ENCODE measurements at regions not wholly inside any gene's neighbourhood (a gene's known extent, or its start where the extent isn't known, plus 50 kb on each side); places are given as distances from the start of the nearest gene placed in this dataset.

GRCh38 chr12:93102312-93102711 lies 173.2 kb upstream of the EEA1 start:
- no peak for TF ChIP-seq CTCF (IDR thresholded peaks at IDR 0.05 in 8 of 11, conservative IDR thresholded peaks at IDR 0.05 in 3 of 11)
- no peak for TF ChIP-seq POLR2AphosphoS5 (IDR thresholded peaks at IDR 0.05)
- TF ChIP-seq POLR2A (IDR thresholded peaks at IDR 0.05), result no peak
- intact Hi-C loops (cut with DNase I; ENCODE audit: low total_unique reads), result no loop called here
- no peak for DNase-seq
- 28 to 74% (median 54%) methylated on average over 1 of the region's 1 CpG for WGBS, 5 donors
- Histone ChIP-seq H3K27ac (no peak overlapping the region), H3K36me3 (no peaks in the 10 kb centered on the region), H3K27me3 (replicated peaks in 1 of 7) (no peaks in the 10 kb centered on the region), H3K9me3 (no peaks in the 10 kb centered on the region), H3K4me1 (peaks cover 0 to 14% (median 0%) of the 10 kb centered on the region in 6 donors), H3K4me3 (no peak overlapping the region)

GRCh38 chr12:93102744-93103143 lies 173.6 kb upstream of the EEA1 start:
- H3K27me3 ChIP-seq (replicated peaks in 1 of 7), result no peaks in the 10 kb centered on the region
- intact Hi-C loops (cut with DNase I; ENCODE audit: low total_unique reads), result no loop called here
- DNase-seq, result no peak
- H3K4me1 ChIP-seq, result peaks cover 0 to 9% (median 0%) of the 10 kb centered on the region in 6 donors
- no peak overlapping the region for H3K27ac ChIP-seq
- TF ChIP-seq CTCF (IDR thresholded peaks at IDR 0.05 in 8 of 11, conservative IDR thresholded peaks at IDR 0.05 in 3 of 11) (no peak), POLR2AphosphoS5 (IDR thresholded peaks at IDR 0.05) (no peak), POLR2A (IDR thresholded peaks at IDR 0.05) (no peak)
- no peaks in the 10 kb centered on the region for H3K9me3 ChIP-seq
- 80 to 85% (median 84%) methylated on average over 2 of the region's 2 CpGs for WGBS, 5 donors
- H3K4me3 ChIP-seq, result no peak overlapping the region
- no peaks in the 10 kb centered on the region for H3K36me3 ChIP-seq

GRCh38 chr12:93103154-93103553 lies 174.1 kb upstream of the EEA1 start:
- intact Hi-C loops (cut with DNase I; ENCODE audit: low total_unique reads), result no loop called here
- TF ChIP-seq POLR2A (IDR thresholded peaks at IDR 0.05) (no peak), CTCF (IDR thresholded peaks at IDR 0.05 in 8 of 11, conservative IDR thresholded peaks at IDR 0.05 in 3 of 11) (no peak), POLR2AphosphoS5 (IDR thresholded peaks at IDR 0.05) (no peak)
- WGBS, 5 donors, result 92 to 98% (median 95%) methylated on average over 3 of the region's 3 CpGs
- Histone ChIP-seq H3K36me3 (no peaks in the 10 kb centered on the region), H3K9me3 (no peaks in the 10 kb centered on the region), H3K4me1 (peaks cover 0 to 7% (median 0%) of the 10 kb centered on the region in 6 donors), H3K27ac (no peak overlapping the region), H3K27me3 (replicated peaks in 1 of 7) (no peaks in the 10 kb centered on the region), H3K4me3 (no peak overlapping the region)
- DNase-seq, result no peak

GRCh38 chr12:93104535-93104934 lies 175.4 kb upstream of the EEA1 start:
- Histone ChIP-seq H3K36me3 (no peaks in the 10 kb centered on the region), H3K4me3 (no peak overlapping the region), H3K27me3 (replicated peaks in 1 of 7) (no peaks in the 10 kb centered on the region), H3K27ac (no peak overlapping the region), H3K4me1 (peaks cover 0 to 8% (median 0%) of the 10 kb centered on the region in 6 donors), H3K9me3 (no peaks in the 10 kb centered on the region)
- DNase-seq, result no peak
- TF ChIP-seq CTCF (IDR thresholded peaks at IDR 0.05 in 8 of 11, conservative IDR thresholded peaks at IDR 0.05 in 3 of 11) (no peak), POLR2AphosphoS5 (IDR thresholded peaks at IDR 0.05) (no peak), POLR2A (IDR thresholded peaks at IDR 0.05) (no peak)
- 72 to 96% (median 94%) methylated on average over 1 of the region's 1 CpG for WGBS, 5 donors
- intact Hi-C loops (cut with DNase I; ENCODE audit: low total_unique reads), result no loop called here

All from spleen (tissue), 11 donors.